ENCODE measurements at regions not wholly inside any gene's neighbourhood (a gene's known extent, or its start where the extent isn't known, plus 50 kb on each side); places are given as distances from the start of the nearest gene placed in this dataset.

- Histone ChIP-seq H3K27ac (no peak overlapping the region), H3K27me3 (no peaks in the 10 kb centered on the region), H3K4me1 (no peaks in the 10 kb centered on the region), H3K9me3 (no peaks in the 10 kb centered on the region), H3K4me3 (no peak overlapping the region), H3K36me3 (no peaks in the 10 kb centered on the region)
- TF ChIP-seq POLR2A (IDR thresholded peaks at IDR 0.05) (no peak), CTCF (IDR thresholded peaks at IDR 0.05) (no peak)
- no peak for DNase-seq
- intact Hi-C loops (cut with DNase I; ENCODE audit: low total_unique reads) = no loop called here
Measured at GRCh38 chr3:27990837-27991236, 250.6 kb upstream of the CMC1 start.

GRCh38 chr3:27993051-27993450 is 248.4 kb upstream of the CMC1 start:
- TF ChIP-seq POLR2A (IDR thresholded peaks at IDR 0.05) (no peak), CTCF (IDR thresholded peaks at IDR 0.05) (no peak)
- no peak for DNase-seq
- H3K27ac ChIP-seq = no peak overlapping the region
- H3K4me3 ChIP-seq = no peak overlapping the region
- intact Hi-C loops (cut with DNase I; ENCODE audit: low total_unique reads) = no loop called here
- no peaks in the 10 kb centered on the region for H3K9me3 ChIP-seq
- H3K4me1 ChIP-seq = no peaks in the 10 kb centered on the region
- no peaks in the 10 kb centered on the region for H3K36me3 ChIP-seq
- H3K27me3 ChIP-seq = no peaks in the 10 kb centered on the region

- Histone ChIP-seq H3K4me1 (no peaks in the 10 kb centered on the region), H3K4me3 (no peak overlapping the region), H3K36me3 (no peaks in the 10 kb centered on the region), H3K9me3 (no peaks in the 10 kb centered on the region), H3K27me3 (no peaks in the 10 kb centered on the region), H3K27ac (no peak overlapping the region)
- intact Hi-C loops (cut with DNase I; ENCODE audit: low total_unique reads) = no loop called here
- DNase-seq = no peak
- TF ChIP-seq POLR2A (IDR thresholded peaks at IDR 0.05) (no peak), CTCF (IDR thresholded peaks at IDR 0.05) (no peak)
Measured at GRCh38 chr3:28000608-28001007, 240.8 kb upstream of the CMC1 start.

GRCh38 chr3:28008235-28008634 is 233.2 kb upstream of the CMC1 start:
- Histone ChIP-seq H3K9me3 (no peaks in the 10 kb centered on the region), H3K4me3 (no peak overlapping the region), H3K27me3 (no peaks in the 10 kb centered on the region), H3K36me3 (no peaks in the 10 kb centered on the region), H3K27ac (no peak overlapping the region), H3K4me1 (no peaks in the 10 kb centered on the region)
- DNase-seq = no peak
- intact Hi-C loops (cut with DNase I; ENCODE audit: low total_unique reads) = no loop called here
- TF ChIP-seq POLR2A (IDR thresholded peaks at IDR 0.05) (no peak), CTCF (IDR thresholded peaks at IDR 0.05) (no peak)

GRCh38 chr3:28012830-28013229 is 228.6 kb upstream of the CMC1 start:
- Histone ChIP-seq H3K36me3 (no peaks in the 10 kb centered on the region), H3K27me3 (no peaks in the 10 kb centered on the region), H3K4me3 (no peak overlapping the region), H3K9me3 (no peaks in the 10 kb centered on the region), H3K27ac (no peak overlapping the region), H3K4me1 (no peaks in the 10 kb centered on the region)
- intact Hi-C loops (cut with DNase I; ENCODE audit: low total_unique reads) = no loop called here
- no peak for DNase-seq
- TF ChIP-seq POLR2A (IDR thresholded peaks at IDR 0.05) = no peak
- TF ChIP-seq CTCF (IDR thresholded peaks at IDR 0.05) = no peak

Data from uterus (tissue), 3 donors.